22Rv1 (cell line): ENCODE measurements at regions not wholly inside any gene's neighbourhood (a gene's known extent, or its start where the extent isn't known, plus 50 kb on each side); places are given as distances from the start of the nearest gene placed in this dataset.
"Not testable (repeated sequence)": the region's sequence is repeated elsewhere in the genome, so short reads cannot be mapped to it uniquely, and the experiment has no call there.

ENCODE experiments used
- H3K27ac ChIP-seq: fragments of 450-650 bp; 2 replicates; pipeline ENCODE4 v1.5.1; 2017
- ZFX ChIP-seq: fragments of 450-650 bp; IDR thresholded peaks from 2 replicates; pipeline ENCODE4 v1.6.1; 2017; ENCODE audit warnings: antibody characterized with exemption, borderline replicate concordance
- TF ChIP-seq, protein P1 (sequence below): fragments of 450-650 bp; IDR thresholded peaks from 2 replicates; pipeline ENCODE4 v1.5.1; 2017; ENCODE audit warnings: mild to moderate bottlenecking

DNA sequence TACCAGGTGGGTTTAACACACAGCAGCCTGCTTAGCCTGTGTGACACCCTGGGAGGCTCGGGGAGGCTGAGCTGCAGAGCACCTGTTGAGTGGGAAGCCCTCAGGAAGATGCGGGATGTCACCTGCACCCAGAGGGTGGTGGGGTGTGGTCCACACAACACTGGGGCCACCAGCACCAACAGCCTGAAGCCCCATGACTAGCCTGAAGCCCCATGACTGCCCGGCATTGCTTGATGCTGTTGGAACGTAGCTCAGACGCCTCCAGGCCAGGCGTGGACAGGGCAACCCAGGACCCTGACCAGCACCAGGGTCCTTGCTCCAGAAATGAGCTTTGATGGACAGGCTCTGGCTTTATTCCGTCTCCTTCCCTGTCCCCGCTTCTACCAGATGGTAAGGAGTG is 76.3 kb upstream of the ZNF469 start:
- no peak for TF ChIP-seq ZFX
- TF ChIP-seq, protein P1, sequence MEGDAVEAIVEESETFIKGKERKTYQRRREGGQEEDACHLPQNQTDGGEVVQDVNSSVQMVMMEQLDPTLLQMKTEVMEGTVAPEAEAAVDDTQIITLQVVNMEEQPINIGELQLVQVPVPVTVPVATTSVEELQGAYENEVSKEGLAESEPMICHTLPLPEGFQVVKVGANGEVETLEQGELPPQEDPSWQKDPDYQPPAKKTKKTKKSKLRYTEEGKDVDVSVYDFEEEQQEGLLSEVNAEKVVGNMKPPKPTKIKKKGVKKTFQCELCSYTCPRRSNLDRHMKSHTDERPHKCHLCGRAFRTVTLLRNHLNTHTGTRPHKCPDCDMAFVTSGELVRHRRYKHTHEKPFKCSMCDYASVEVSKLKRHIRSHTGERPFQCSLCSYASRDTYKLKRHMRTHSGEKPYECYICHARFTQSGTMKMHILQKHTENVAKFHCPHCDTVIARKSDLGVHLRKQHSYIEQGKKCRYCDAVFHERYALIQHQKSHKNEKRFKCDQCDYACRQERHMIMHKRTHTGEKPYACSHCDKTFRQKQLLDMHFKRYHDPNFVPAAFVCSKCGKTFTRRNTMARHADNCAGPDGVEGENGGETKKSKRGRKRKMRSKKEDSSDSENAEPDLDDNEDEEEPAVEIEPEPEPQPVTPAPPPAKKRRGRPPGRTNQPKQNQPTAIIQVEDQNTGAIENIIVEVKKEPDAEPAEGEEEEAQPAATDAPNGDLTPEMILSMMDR = no peak
- no peak overlapping the region for H3K27ac ChIP-seq

DNA sequence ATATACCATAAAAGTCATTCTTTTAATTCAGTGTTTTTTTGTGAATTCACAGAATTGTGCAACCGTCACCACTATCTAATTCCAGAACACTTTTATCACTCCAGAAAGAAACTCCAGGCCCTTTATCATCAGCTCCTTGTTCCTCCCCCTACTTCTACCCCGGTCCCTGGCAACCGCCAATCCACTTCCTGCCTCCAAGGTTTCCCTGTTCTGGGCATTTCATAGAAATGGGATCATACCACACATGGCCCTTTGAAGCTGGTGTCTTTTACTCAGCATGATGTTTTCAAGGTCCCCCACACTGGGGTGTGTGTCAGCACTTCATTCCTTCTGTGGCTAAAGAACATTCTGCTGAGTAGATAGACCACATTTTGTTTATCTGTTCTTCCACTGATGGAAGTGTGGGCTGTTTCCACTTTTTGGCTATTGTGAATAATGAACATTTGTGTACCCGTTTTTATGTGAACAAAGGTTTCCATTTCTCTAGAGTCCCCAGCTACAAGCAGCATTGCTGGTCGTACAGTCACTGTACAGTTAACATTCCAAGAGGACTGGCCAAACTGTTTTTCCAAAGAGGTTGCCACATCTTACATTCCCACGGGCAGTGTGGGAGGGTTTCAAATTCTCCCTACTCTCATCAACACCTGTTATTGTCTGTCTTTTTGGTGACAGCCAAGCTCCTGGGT is 75.8 kb upstream of the ZNF469 start:
- no peak overlapping the region for H3K27ac ChIP-seq

DNA sequence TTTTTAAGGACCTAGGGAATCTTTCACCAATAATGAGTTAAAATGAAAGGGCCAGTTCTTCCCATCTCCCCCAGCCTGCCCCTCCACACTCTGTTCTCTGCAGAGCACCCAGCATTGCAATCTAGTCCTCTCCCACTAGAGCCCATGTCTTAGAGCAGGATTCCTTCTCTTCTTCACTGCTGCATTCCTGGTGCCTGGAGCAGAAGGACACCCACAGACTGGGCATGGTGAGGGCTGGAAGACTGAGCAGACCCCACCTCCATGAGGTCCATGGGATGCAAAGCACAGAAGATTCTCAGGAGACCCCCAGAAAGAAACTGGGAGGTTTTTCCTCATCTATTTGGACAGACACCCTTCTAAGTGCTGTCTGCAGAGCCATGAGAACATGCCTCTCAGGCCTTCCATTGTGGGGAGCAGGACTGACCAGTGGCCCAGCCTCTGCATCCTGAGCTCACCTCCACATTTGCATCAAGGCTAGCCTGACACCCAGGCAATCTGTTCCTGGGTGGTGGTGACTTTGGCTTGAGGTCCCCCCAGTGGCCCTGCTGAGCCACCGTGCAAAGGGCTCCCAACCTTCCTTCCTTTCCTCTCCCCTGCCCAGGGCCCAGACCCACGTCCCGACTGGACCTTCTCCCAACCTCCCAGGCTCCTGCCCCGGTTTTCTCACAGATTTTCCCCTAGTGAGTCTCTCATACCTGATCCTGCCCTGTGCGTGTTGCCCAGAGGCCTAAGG is 74.2 kb upstream of the ZNF469 start:
- no peak overlapping the region for H3K27ac ChIP-seq
- TF ChIP-seq, protein P1 = no peak
- no peak for TF ChIP-seq ZFX

More for the DNA sequence above, 75.8 kb upstream of the ZNF469 start:
- TF ChIP-seq, protein P1 = no peak

DNA sequence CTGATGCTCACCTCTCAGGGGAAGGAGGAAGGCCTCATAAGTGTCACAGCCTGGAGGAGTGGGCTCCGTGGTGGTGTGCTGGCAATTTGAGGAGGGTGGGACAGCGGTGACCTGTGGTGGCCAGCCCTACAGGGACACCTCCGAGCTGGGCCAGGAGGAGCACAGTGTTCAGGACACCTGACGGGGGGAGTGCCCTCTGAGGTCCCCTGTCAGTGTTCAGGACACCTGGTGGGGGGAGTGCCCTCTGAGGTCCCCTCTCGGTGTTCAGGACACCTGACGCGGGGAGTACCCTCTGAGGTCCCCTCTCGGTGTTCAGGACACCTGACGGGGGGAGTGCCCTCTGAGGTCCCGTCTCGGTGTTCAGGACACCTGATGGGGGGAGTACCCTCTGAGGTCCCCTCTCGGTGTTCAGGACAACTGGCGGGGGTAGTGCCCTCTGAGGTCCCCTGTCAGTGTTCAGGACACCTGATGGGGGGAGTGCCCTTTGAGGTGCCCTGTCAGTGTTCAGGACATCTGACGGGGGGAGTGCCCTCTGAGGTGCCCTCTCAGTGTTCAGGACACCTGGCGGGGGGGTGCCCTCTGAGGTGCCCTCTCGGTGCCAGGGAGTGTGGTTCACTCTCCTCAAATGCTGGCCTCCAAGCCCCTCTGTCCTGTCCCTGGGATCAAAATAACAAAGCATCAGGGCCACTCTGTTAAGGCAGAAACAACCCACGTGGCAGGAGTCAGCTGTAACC is 73.4 kb upstream of the ZNF469 start:
- TF ChIP-seq ZFX = no peak
- TF ChIP-seq, protein P1 = no peak
- H3K27ac ChIP-seq = no peak overlapping the region

DNA sequence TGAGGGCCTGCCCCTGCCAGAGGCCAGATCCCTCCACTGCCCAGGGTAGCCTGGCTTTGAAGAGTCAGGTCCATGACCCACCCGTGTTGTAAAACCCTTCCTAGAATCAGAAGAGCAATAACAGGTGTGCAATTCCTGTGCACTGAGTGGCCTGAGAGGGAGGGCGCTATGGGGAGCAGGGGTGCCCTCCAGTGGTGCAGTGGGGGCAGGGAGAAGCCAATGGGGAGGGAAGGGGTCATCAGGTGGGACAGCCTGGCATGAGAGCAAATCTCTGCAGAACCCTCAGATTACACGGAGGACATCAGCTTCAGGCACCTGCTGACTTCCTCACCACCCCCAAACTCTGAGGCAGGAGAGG is 72.9 kb upstream of the ZNF469 start:
- no peak overlapping the region for H3K27ac ChIP-seq
- TF ChIP-seq, protein P1 = no peak
- no peak for TF ChIP-seq ZFX

DNA sequence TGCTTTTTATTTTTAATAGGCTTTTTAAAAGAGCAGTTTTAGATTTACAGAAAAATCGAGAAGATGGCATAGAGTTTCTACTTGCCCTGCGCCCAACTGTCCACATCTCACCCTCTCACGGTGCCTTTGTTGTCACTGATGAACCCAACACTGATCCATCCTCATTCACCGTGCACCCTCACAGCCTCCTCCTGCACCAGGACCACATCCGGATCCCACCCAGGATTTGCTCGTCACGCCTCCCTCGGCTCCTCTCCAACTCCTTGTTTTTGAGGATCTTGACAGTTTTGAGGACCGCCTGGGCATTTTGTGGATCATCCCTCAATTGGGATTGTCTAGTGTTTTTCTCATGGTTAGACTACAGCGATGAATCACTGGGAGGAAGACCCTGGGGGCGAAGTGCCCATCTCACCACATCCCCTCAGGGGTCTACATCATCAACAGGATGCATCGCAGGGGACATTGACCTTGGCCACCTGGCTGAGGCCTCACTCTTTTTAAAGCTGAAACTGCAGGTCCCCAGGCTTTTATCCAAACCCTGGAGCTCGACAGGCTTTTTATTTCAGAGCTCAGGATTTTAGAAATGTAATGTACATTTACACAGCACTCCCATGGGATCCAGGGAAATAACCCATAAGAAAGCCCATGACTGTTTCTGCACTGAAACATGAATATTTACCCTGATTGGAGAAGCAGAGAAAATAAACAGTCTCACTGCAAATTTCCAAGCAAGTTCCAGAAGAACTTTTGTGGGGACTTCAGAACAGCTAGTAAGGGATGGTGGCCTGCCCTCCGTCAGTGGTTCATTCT is 71.8 kb upstream of the ZNF469 start:
- no peak for TF ChIP-seq ZFX
- TF ChIP-seq, protein P1 = no peak
- no peak overlapping the region for H3K27ac ChIP-seq

DNA sequence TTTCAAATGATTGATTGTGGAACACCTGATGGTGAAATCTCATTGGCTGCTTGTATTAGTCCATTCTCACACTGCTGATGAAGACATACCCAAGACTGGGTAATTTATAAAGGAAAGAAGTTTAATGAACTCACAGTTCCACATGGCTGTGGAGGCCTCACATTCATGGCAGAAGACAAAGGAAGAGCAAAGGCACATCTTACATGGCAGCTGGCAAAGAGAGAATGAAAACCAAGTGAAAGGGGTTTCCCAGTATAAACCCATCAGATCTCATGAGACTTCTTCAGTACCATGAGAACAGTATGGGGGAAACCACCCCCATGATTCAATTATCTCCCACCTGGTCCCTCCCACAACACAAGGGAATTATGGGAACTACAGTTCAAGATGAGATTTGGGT is 70.9 kb upstream of the ZNF469 start:
- H3K27ac ChIP-seq = not testable (repeated sequence)
